Glomerular endothelial cell (primary cell): ENCODE measurements at regions not wholly inside any gene's neighbourhood (a gene's known extent, or its start where the extent isn't known, plus 50 kb on each side); places are given as distances from the start of the nearest gene placed in this dataset.

Experiments
- DNase-seq: peaks from one replicate; pipeline ENCODE4 v3.0.0-alpha.2; 2011; ENCODE audit warnings: low read depth, low spot score; ENCODE audit errors: extremely low read depth

DNA sequence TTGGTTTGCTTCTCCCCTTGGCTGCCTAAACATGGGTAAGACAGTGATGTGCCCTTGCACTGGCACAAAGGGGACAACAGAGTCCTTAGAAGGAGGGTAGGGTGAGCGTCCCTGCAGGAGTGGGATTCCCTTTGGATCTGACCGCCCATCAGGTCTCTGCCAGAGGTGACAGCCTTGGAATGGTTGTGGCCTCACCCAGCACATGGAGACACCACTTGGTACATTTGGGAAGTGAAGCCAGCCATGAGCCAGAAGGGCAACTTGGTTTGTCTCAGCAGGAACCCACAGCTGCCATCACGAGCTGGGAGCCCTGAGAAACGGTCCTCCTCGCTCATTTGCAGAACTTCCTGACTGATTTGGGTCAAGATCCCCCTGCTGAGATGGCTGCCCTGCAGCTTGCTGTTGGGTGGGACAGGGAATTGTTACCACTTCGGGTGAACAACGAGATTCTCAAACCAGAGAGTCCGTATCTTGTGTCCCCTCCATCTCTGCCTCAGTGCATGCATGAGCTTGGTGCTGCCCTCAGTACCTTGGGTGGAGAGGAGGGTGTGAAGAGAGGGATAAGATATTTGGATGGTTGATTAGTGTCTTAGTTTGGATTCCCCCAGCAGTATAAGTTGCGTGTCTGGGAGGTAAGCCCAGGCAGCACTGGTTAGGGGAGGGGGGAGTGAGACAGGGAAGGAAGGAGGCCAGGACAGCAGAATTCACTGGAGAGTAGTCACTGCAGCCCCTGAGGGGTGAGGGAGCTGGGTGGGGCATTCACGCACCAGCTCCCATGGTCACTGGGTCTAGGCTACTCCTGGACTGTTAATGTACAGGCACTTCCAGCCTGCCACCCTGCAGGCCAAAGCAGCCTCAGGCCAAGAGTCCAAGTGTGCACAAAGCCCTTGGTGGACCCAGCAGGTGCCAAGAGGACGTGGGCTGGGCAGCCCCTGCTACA, 168.8 kb upstream of the TOPAZ1 start:
- no peak for DNase-seq

DNA sequence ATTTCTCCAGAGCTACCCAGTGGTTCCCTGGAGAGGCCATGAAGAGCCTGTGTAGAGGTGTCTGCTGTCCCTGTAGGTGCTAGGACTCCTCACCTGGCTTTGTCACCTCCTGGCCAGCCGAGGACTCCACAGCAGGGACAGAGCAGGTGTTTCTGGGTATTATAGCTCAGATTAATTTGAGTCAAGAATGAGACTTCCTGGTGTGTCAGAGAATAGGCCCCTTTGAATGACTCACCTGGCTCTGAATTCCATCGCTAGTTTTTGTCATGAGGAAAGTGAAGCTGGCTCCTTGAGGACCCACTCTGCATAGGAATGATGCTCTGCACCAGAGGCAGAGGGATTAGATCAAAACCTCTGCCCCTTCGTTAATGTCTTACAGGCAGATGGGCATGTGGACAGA, 167.5 kb upstream of the TOPAZ1 start:
- DNase-seq, result no peak

DNA sequence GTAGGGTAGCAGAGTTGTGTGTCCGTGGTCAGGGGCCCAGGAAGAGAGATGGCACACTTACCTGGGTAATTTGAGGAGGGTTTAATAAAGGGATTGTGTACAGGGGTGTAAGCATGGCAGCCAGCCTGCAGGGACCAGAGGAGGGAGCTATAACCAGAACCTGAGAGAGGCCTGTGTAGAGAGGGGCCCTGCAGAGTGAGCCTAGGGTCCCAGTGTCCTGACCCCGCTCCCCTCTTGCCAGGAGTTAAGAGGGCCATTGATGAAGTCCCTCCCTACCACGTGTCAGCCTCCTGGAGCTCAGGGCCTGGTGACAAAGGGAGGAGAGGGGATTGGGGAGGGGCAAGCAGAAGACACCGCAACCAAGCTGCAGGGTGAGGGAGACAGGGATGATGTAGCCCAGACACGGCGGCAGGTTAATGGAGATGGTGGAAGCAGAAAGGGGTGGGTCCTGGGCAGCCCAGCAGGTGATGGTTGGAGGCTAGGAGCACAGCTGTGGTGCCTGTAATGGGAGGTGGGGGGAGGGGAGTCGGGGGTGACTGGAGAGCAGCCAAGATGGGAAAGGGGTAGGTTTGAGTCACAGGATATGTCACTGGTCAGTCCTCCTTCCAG, 165.4 kb upstream of the TOPAZ1 start:
- no peak for DNase-seq

DNA sequence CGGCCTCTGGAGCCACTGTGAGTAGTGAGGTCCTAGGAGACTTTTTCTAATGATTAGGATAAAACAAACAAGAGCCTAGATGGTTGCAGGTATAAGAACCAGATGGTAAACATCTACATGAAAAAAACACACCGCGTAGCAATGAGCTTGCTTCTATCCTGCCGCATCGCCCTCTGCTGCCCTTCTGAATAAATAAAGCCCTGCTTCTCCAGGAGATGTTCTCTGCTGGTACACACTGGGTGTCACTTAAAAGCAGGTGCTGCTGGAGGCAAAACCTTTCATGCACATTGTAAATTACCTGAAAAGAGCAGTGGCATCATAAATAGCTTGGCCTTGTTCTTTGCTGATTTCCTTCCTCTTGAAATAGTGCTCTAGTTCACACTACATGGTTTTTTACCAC, 164.4 kb upstream of the TOPAZ1 start:
- DNase-seq, result no peak

DNA sequence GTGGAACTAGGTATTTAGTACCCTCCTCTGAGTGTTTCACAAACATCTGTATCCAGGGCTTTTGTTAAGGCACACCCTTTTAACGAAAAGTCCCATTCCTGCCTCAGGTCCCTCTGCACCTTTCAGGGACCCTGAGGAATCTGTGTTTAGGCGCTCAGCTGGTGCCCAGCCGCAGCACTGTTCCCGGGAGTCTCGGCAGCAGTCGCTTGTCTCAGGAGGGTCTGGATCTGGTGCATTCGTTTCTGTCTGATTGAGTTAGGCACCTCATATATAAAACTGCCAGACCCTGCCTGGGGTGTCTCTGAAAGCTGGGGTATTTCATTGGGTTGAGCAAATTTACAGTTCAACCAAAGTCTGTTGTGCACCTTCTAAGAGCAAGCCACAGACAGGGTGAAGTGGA, 162.8 kb upstream of the TOPAZ1 start:
- no peak for DNase-seq

DNA sequence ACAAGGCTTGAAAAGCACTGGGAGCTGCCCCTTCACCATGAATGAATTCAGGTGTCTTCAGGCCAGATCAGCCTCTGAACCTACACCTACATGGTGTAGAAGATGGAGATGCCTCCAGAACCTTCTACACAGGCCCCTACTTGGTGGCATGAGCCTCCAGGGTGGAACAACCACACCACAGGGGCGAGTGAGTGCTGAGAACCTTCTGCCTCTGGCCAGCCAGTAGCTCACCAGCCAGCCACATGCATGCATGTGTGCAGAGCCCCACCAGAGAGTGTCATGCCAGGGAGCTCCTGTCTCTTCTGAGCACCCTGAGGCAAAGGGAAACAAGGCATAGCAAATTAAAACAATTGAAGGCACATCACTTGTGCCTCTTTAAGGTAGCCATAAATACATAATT, 161.8 kb upstream of the TOPAZ1 start:
- no peak for DNase-seq

DNA sequence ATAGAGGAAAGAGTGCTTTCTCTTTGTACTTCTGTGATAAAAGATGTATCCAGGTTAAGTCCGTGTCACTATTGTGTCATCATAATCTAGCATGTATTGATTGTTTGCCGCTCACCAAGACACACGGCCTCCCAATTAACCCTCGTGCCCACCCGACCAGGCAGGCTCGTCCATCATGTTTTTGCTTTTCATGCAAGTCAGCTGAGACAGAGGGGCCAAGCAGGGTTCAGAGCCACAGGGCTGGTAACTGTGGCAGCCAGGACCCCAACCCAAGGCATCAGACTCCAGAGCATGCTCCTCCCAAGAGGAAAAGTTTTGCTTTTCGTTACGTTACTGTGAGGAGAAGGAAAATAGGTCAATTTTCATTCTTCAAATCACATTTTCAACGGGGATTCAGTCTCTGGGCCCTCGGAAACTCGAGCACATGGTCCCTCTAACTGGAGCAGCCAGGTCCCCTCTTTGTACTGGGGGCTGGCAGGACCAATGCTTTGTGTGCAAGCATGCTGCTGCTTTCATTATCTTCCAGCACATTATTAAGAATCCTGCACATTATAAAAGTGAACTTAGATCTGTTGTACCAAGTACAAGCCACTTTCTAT, 161.1 kb upstream of the TOPAZ1 start:
- no peak for DNase-seq

DNA sequence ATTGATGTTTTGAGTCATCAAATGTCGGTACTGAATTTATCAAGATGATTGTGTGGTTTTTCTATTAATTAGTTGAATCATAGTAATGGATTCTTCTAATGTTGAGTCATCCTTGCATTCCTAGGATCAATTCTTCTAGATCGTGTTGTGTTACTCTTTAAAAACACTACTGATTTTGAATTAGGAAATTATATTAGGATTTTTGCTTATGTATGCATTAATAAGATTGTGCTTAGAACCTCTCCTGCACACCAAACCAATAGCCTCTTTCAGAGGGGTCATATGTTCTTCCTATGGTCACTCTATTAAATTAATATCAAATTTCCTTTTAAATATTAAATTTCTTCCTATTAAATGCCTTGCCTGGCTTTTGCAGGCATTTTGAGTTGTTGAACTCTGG, 151.7 kb upstream of the TOPAZ1 start:
- DNase-seq, result no peak

DNA sequence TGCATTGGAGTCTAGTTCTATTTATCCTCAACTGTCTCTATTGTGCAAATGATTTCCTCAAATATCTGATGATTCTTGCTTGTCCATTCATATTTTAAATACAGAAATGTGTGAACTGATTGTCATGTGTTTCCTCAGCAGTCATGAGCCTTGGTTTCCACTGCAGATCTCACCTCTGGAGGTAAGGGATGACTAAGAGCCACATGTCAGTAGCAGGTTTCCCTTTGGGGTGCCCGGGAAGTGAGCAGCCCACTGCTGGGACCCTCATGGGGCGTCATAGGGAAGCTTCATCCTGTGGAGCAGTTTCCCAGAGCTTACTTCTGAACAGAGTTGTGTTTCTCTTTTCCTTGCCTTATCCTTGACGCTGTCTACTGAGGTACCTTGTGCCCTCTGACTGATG, 149.2 kb upstream of the TOPAZ1 start:
- no peak for DNase-seq

DNA sequence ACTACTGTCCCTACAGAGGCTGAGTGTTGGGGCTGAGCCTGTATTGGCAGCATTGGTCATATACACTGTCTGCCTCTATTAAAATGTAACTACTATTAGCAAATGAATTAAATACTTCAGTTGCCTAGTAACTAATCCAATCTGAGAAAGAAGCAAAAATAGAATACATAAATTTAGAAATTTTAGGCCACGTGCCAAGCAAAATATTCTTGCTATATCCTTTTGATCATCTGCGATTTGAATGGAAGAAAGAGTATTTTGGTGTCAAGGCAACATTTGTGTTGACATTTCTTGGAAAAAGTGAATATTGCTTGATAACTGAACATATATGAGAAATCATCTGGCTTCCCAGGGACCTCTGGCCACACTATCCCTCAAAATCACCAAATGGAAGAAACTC, 148.2 kb upstream of the TOPAZ1 start:
- no peak for DNase-seq

DNA sequence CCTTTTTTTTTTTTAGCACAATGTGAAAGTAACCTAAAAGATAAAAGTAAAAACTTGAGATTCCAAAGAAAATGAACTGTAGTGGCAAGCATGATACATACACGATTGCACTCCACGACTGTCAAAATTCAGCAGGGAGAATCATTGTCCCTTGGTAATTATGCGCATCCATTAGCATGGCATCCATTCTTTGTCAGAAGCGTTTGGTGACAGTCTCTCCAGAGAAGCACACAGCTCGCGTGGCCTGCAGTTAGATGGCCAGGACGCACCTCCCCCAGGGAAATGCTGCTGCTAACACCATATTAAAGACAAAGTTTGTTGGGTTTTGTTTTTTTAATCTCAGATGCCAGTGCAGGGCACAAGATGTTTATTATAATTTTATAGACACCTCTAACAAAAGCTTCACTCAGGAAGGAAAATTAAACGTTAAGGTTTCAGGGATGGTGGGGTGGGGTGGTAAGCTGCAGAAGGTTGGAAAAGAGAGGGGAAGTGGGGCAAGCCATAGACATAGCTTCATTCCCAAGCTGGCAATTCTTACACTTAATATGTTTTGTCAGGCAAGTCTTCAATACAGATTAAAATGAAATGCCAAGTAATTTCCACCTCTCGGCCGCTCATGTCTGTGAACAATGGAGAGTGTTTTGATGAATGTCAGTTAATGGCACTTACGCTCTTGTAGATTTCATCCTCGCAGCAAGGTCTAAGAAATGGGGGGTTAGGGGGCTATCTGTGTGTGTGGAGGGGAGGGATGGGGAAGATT, 142.8 kb upstream of the TOPAZ1 start:
- no peak for DNase-seq

DNA sequence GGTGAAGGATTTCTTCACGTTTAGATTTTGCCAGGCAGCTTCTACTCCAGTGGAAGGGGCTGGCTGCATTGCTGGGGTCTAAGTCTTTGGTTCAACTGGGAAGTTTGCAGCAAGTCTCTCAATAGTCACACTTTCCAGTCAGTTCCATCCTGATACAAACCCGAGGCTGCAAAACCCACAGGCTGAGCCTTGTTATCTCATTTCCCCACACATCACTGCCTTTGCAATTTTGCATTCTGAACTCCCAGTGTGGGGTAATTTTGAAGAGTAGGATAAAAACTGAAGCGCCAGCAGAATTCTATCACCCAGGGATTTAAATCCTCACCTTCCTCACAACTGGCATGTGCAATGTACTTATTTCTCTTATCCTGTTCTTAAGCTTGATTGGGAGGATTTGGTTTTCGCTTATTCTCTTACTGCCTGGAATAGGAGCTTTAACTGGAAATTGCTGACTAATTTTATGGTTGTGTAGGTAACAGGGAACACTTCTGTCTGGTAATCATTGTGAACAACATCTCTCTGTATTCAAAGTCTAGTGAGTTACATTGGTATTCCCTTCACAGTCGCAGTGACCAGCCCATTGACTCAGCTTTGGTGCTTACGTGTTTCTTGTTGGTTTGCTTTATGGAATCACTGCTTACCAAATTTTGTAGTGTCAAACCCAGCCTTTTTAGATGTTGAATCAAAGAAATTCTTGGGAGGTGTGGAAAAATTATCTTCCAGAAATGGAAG, 142.0 kb upstream of the TOPAZ1 start:
- DNase-seq, result no peak

DNA sequence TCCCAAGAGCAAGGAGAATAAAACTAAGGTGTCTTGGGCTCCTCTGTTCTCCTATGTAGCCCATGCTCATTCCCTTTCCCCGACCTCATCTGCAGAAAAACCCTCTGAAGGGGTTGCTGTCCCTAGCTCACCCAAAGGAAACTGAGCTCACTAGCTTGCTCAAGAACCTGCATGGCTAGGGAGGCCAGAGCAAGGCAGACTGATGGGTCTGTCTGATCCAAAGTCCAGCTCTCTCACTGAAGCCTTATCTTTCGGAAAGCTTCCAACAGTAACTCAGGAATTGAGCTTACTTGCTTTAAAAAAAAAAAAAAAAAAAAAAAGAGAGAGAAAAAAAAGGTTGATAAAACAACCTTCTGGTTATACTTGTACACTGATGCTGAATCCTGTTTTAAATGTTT, 141.4 kb upstream of the TOPAZ1 start:
- no peak for DNase-seq

DNA sequence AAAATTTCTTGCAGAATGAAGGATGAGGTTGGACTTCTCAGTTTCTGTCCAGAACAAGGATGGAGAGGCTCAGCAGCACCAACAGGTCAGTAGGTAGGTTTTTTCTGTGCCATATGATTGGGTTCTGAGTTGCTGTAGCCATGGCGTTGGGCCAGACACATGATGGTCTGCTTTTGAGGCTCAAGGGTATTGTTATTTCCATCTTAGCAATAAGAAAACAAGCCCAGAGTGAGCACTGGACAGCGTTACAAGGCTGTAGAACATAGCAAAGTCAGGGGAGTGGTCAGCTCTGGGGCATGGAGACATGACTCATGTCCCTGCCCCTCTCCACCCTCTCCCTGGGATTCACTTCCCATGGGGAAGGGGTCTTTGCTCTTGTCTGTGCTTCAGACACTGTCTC, 137.6 kb upstream of the TOPAZ1 start:
- DNase-seq, result no peak

DNA sequence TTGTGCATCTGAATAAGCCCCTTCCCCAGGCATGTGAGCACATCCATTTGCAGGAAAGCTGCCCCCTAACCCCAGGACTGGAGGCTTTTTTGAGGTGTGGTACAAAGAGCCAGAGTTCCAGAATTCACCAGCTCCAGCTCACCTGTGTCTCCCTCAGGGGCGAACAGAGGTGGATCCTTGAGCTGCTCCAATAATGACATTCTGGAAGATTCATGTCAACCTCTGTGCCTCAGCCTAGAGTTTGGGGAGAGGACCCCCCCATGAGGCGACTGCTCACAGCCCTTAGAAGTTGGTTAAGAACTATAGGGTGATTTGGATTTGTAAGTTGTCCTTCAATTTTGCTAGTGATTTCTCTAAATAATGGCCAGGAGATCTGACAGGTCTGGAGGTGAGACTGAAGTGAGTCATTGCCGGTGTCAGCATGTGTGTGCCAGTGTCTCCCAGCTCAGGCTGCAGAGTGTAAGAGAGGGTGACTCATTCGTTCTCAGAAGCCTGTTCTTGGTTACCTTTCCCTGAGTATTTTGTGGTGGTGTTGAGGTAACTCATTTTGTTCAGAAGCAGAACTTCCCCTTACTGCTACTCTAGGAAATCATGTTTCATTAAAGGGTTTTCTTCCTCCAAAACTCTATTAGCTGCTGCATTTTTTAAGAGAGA, 136.9 kb upstream of the TOPAZ1 start:
- DNase-seq, result no peak

DNA sequence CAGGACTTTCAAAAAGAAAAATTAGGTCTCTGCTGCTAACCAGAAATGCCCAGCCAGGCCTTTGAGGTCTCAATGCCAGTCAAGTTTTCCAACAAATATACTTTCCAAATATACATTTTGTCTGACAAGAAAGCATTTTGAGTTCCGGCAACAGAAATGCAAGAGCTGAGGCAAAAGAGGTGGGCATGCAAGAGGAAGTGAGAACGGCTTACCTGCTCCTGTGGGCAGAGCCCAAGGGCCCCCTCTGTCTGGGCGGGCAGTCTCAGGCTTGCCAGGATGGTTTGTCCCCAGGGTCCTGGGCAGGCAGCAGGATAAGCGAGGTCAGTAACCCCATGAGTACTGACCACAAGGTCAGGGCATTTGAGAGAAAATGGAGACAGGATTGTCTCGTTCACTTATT, 136.1 kb upstream of the TOPAZ1 start:
- no peak for DNase-seq

DNA sequence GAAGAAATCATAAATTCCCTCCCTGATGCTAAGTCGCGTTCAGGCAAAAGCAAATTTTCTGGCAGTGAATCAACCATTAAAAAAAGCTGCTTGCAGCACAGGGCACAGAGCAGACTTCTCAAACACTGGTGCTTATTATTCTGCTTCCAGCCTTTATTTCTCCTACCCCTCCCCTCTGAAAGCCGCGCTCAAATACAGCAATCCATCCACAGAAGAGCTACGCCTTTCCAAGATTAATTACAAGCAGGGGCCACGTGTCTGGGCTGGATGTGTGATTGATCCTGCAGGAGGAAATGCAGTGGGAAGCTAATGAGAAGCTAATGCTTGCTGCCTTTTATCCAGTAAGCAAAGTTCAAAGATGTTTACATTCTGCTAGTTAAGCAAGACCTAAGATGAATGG, 134.9 kb upstream of the TOPAZ1 start:
- no peak for DNase-seq

DNA sequence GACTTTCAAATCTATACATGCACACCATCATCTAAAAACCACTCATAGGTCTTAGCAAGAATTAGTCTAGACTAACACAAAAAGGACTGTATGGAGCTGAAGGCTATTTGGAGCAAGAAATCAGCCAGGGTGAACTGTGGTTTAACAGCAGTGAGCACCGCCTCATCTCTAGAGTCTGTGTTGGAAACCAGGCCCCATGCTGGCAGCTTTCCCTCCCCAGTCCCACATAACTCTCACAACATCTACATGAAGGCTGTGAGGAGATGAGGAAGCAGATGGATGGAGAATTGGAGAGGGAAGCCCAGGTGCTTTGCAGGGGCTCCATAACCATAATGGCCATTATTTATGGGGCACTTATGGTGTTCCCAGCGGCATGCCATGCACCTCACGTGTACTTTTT, 133.2 kb upstream of the TOPAZ1 start:
- no peak for DNase-seq

DNA sequence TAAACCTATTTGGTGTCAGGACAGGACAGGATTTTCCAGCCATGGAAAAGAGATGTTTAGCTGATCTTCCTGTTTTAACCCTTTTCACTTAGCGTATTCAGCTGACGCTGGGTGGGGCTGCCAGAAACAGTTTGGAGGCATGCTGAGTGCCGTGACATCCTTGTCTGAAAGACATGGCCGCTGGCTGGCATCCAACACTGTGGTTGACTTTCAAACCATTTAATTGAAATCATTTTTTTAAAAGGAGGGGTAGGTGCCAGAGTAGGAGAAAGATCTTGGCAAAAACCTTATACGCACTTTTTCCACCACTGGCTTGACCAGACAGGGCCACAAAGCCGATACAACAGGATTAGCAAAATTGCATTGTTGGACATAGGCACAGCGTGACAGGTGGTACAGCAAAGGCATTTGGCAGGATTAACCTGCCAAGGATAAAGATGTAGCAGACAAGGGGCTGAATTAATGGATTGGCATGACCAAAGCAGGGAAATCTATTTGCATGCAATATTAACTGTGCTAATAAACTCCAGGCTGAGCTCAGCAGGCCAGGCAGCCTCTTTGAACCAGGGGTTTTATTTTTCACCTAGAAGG, 131.8 kb upstream of the TOPAZ1 start:
- DNase-seq, result no peak

DNA sequence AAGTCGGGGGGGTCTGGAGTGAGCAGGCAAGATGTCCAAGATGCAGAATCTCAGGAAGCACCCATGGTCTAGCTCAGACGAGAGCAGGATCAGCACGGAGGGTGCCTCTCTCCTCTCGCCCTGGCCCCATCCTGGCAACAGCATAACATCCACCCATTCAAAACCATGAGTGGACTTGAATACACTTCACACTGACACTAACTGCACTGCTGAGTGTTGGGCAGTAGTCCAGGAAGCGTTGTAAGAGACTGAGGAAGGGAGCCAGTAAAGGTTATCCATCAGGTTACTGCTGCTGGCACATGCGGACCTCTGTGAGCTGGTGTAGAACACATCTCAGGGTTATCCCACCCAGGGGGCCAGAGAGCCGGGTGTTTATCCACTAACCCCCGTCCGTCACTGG, 131.0 kb upstream of the TOPAZ1 start:
- DNase-seq, result no peak
